PC-9 (cell line): ENCODE measurements at regions not wholly inside any gene's neighbourhood (a gene's known extent, or its start where the extent isn't known, plus 50 kb on each side); places are given as distances from the start of the nearest gene placed in this dataset.

Experiments
- BruUV-seq: library from RNA; stranded (reverse); fragments of 400-500 nt; replicated peaks from 2 replicates; lab custom pipeline; 2021; lab: Mats Ljungman, UMichigan
- CTCF ChIA-PET: fragments of 300-600 bp; sonication (Branson Sonifier 250); formaldehyde crosslinking; loops from one replicate; lab custom pipeline; 2022; ENCODE audit warnings: antibody characterized with exemption; lab: Charles Lee
- POLR2A ChIA-PET: fragments of 300-600 bp; sonication (Branson Sonifier 250); formaldehyde crosslinking; loops from one replicate; lab custom pipeline; 2022; ENCODE audit warnings: antibody characterized with exemption; ENCODE audit not compliant: unreplicated experiment; lab: Charles Lee
- DNase-seq, 2 experiments: peaks; one replicate each; pipeline versions ENCODE4 v3.0.0 to v3.0.0-alpha.2; 2015 to 2022; ENCODE audit warnings: mixed read lengths in 1 of 2
- H2AFZ ChIP-seq: fragments of 200-600 bp; sonication (generic); 2 replicates; pipeline ENCODE4 v1.8.1; 2017; ENCODE audit warnings: antibody characterized with exemption
- H3F3A ChIP-seq: fragments of 200-600 bp; sonication (generic); 2 replicates; pipeline ENCODE4 v1.8.1; 2017; ENCODE audit warnings: antibody characterized with exemption, mild to moderate bottlenecking, low read depth; ENCODE audit not compliant: insufficient read depth
- H3K27ac ChIP-seq: fragments of 200-600 bp; sonication (generic); 2 replicates; pipeline ENCODE4 v1.6.1; 2016; ENCODE audit warnings: mixed run types
- H3K27me3 ChIP-seq: fragments of 200-600 bp; sonication (generic); 2 replicates; pipeline ENCODE4 v1.6.1; 2016; ENCODE audit warnings: low read depth, mixed run types; ENCODE audit not compliant: insufficient read depth
- H3K36me3 ChIP-seq: fragments of 200-600 bp; sonication (generic); 2 replicates; pipeline ENCODE4 v1.6.1; 2016; ENCODE audit warnings: low read depth, mixed run types
- H3K4me1 ChIP-seq: fragments of 200-600 bp; sonication (generic); replicated peaks from 2 replicates; pipeline ENCODE4 v1.6.1; 2016; ENCODE audit warnings: mixed run types; ENCODE audit not compliant: insufficient read depth
- H3K4me2 ChIP-seq: fragments of 200-600 bp; sonication (generic); 2 replicates; pipeline ENCODE4 v1.6.1; 2017; ENCODE audit warnings: mixed run types
- H3K4me3 ChIP-seq: fragments of 200-600 bp; sonication (generic); 2 replicates; pipeline ENCODE4 v1.6.1; 2016; ENCODE audit warnings: mixed run types
- H3K79me2 ChIP-seq: fragments of 200-600 bp; sonication (generic); 2 replicates; pipeline ENCODE4 v1.6.1; 2017; ENCODE audit warnings: low read depth, mixed run types
- H3K9me2 ChIP-seq: fragments of 200-600 bp; sonication (generic); 2 replicates; pipeline ENCODE4 v1.8.1; 2017; ENCODE audit warnings: mild to moderate bottlenecking; ENCODE audit not compliant: insufficient read depth
- H3K9me3 ChIP-seq: fragments of 200-600 bp; sonication (generic); 2 replicates; pipeline ENCODE4 v1.8.1; 2016; ENCODE audit warnings: low read depth; ENCODE audit not compliant: insufficient read depth
- H4K20me1 ChIP-seq: fragments of 200-600 bp; sonication (generic); 2 replicates; pipeline ENCODE4 v1.8.1; 2017; ENCODE audit not compliant: insufficient read depth
- CTCF ChIP-seq: fragments of 200-600 bp; sonication (generic); conservative IDR thresholded peaks from 2 replicates; pipeline ENCODE4 v1.6.1; 2017; ENCODE audit warnings: mixed run types, antibody characterized with exemption, mild to moderate bottlenecking, moderate library complexity
- EZH2 ChIP-seq: fragments of 200-600 bp; sonication (generic); IDR thresholded peaks from 2 replicates; pipeline ENCODE4 v1.8.0; 2017; ENCODE audit warnings: antibody characterized with exemption, low read depth
- intact Hi-C: fragments of 100-400 bp; cut with micrococcal nuclease; formaldehyde crosslinking; loops from one replicate; pipeline ENCODE4 v1.10.0; 2022; ENCODE audit not compliant: unreplicated experiment

- TF ChIP-seq CTCF (peak; percentile 99), EZH2 (no peak)
- Histone ChIP-seq H3K79me2 (no peaks in the 10 kb centered on the region), H3K4me2 (peak overlapping the region; percentile 77), H3K9me3 (no peaks in the 10 kb centered on the region), H3K4me1 (no peaks in the 10 kb centered on the region), H3K36me3 (no peaks in the 10 kb centered on the region), H2AFZ (peak overlapping the region; percentile 86), H3K4me3 (peak overlapping the region; percentile 49; the same call in 1 of the 2 replicates), H3K27ac (no peak overlapping the region), H4K20me1 (no peaks in the 10 kb centered on the region), H3K9me2 (no peaks in the 10 kb centered on the region), H3K27me3 (no peaks in the 10 kb centered on the region), H3F3A (no peaks in the 10 kb centered on the region)
- intact Hi-C loops: loop anchor here (1.0 to 5.0 kb wide), 7 partner anchors 126 to 800 kb away; no protein-coding TSS in a partner anchor
- no TSS peak for BruUV-seq
- ChIA-PET CTCF (interaction anchor here (0.6 to 2.1 kb wide), 6 partner anchors 10 to 706 kb away, joined by 3 to 17 read pairs (median 9); no protein-coding TSS in a partner anchor), POLR2A (no interaction called here)
- DNase-seq: peak; percentile 50 to 58
Observed at GRCh38 chr11:128157423-128158298, 429.7 kb downstream of the ETS1 start.

GRCh38 chr11:128156486-128156885, 430.9 kb downstream of the ETS1 start:
- POLR2A ChIA-PET: no interaction called here
- Histone ChIP-seq H3F3A (no peaks in the 10 kb centered on the region), H3K27me3 (no peaks in the 10 kb centered on the region), H3K4me3 (no peak overlapping the region), H3K4me2 (no peak overlapping the region), H3K9me3 (no peaks in the 10 kb centered on the region), H4K20me1 (no peaks in the 10 kb centered on the region), H3K9me2 (no peaks in the 10 kb centered on the region), H3K36me3 (no peaks in the 10 kb centered on the region), H3K27ac (no peak overlapping the region), H3K4me1 (no peaks in the 10 kb centered on the region), H3K79me2 (no peaks in the 10 kb centered on the region), H2AFZ (no peak overlapping the region)
- CTCF ChIA-PET: interaction anchor here (0.6 to 1.7 kb wide), 2 partner anchors 126 to 675 kb away, joined by 5 to 11 read pairs; no protein-coding TSS in a partner anchor
- intact Hi-C loops: loop anchor here (5.0 kb wide), 4 partner anchors 136 to 801 kb away; no protein-coding TSS in a partner anchor
- TF ChIP-seq CTCF (no peak; the same call in 1 of the 2 replicates), EZH2 (no peak)
- no peak for DNase-seq
- BruUV-seq: no TSS peak

GRCh38 chr11:128155590-128155989, 431.8 kb downstream of the ETS1 start:
- TF ChIP-seq CTCF (no peak), EZH2 (no peak)
- intact Hi-C loops: loop anchor here (5.0 kb wide), 4 partner anchors 137 to 802 kb away; no protein-coding TSS in a partner anchor
- H3F3A ChIP-seq: no peaks in the 10 kb centered on the region
- no peaks in the 10 kb centered on the region for H3K27me3 ChIP-seq
- no TSS peak for BruUV-seq
- H3K27ac ChIP-seq: no peak overlapping the region
- H2AFZ ChIP-seq: no peak overlapping the region
- H3K9me2 ChIP-seq: no peaks in the 10 kb centered on the region
- H3K9me3 ChIP-seq: no peaks in the 10 kb centered on the region
- H3K79me2 ChIP-seq: no peaks in the 10 kb centered on the region
- H4K20me1 ChIP-seq: no peaks in the 10 kb centered on the region
- no peaks in the 10 kb centered on the region for H3K4me1 ChIP-seq
- H3K4me3 ChIP-seq: no peak overlapping the region
- CTCF ChIA-PET: no interaction called here
- POLR2A ChIA-PET: no interaction called here
- DNase-seq: no peak
- no peak overlapping the region for H3K4me2 ChIP-seq
- H3K36me3 ChIP-seq: no peaks in the 10 kb centered on the region
